ENCODE measurements at regions not wholly inside any gene's neighbourhood (a gene's known extent, or its start where the extent isn't known, plus 50 kb on each side); places are given as distances from the start of the nearest gene placed in this dataset.

DNA sequence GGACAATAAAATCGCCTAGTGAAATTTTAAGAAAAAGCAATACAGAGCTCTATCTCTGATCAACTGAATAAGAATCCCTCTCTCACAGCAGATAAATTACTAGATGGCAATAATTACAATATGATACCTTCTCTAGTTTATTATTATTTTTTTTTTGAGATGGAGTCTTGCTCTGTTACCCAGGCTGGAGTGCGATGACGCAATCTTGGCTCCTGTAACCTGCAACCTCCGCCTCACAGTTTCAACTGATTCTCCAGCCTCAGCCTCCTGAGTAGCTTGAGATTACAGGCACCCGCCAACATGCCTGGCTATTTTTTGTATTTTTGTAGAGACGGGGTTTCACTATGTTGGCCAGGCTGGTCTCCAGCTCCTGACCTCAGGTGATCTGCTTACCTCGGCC, 129.3 kb upstream of the PTCHD4 start:
- DNase-seq (ENCODE audit: low read depth): no peak

DNA sequence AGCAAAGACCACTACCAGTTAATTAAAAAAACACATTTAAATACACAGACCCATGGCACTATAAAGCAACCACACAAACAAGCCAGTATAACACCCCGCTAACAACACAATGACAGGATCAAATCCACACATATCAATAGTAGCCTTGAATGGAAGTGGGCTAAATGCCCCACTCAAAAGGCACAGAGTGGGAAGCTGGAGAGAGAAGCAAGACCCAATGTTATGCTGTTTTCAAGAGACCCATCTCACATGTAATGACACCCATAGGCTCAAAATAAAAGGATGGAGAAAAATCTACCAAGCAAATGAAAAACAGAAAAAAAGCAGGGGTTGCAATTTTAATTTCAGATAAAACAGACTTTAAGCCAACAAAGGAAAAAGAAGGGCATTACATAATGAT, 125.4 kb upstream of the PTCHD4 start:
- no peak for DNase-seq (ENCODE audit: low read depth)

DNA sequence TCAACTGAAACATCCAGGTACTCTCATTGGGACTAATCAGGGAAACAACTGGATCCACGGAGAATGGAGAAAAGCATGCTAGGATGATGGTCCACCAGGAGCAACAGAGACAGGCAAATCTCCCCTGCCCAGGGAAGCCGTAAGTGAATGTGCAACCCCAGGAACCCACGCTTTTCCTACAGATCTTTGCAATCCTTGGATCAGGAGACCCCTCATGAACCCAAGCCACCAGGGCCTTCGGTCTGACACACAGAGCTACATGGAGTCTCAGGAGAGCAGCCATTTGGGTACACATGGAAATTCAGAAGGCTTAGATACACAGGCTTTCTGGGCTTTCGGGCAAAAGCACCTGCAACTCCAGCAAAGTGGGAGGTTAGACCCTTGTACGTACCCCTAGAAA, 122.1 kb upstream of the PTCHD4 start:
- no peak for DNase-seq (ENCODE audit: low read depth)

DNA sequence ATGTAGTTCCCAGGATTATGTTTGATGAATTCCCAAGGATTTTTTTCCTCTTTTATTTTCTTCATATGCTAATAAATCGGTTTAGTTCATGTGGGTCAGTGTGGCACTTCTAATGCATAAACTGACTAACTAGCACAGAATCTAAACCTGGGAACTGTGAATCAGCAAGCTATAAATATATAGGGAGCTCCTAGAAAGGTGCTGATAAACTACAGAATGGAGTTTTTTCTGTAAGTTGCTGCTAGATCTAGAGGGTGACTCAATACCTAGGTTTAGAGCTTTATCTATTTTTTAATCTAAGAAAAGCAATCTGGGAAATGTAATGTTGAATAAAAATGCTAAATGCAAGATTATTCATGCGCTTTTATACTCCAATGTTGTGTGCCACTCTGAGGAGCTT, 118.8 kb upstream of the PTCHD4 start:
- DNase-seq (ENCODE audit: low read depth): no peak

DNA sequence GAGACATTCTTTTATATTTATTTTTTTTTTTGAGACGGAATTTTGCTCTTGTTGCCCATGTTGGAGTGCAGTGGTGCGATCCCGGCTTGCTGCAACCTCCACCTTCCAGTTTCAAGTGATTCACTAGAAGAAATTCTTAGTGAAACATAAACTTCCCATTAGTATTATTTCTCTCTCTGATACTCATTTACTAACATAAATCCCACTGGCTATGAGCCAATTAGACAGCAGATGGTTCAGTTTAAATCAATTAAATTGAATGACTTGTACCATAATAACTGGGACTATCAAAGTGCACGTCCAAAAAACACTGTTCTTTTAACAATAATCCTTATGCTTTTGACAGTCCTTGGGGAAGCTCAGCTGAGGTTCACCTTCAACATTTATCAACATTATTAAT, 111.2 kb upstream of the PTCHD4 start:
- peak; percentile 16 for DNase-seq (ENCODE audit: low read depth)

DNA sequence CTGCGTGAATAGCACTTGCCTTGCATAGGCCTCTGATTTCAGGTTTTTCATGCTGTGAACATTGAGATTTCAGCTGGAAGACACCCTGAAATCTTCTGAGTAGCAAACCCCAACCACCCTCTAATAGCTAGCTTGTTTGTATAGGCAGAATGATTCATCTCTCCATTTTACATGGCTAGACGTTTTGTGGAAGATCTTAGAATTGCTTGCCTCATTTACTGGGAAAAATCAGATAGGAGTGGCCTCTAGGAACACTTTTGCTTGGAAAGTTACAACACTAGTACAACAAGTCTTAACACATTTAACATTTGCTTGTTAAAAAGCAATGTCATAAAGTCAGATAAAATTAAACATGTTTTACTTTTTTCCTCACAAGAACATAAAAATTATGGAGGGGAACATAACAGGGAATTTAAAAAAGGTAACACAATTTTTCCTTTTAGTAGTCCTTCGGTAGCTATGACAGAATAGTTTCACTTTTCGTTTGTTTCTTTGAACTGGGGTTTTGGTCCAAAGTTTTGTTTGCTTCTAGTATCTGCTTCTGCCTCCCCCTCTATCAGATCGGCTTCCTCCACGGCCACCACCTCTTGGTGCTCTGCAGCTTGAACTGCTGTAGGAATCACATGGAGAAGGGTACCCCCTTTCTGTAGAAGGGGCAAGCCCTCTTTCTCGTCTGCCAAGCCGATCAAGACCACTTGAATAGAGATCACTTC, 102.2 kb upstream of the PTCHD4 start:
- DNase-seq (ENCODE audit: low read depth): no peak

DNA sequence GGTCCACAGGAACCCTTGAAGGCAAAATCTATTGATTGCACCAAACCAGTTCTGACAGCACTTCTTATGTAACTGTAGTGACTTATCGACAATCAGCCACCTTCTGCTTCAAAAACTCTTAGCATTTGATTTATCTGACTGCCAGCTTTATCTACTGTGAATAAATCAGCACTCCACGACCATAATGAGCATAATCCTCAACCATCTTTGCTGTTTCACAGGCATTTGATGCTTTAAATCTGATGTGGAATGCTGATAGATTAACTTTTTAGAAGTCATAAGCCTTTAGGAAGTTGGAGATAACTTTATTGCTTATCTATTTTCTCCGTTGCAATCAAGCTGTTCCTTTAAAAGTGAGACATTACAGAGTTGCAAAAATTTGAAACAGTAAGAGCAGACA, 101.5 kb upstream of the PTCHD4 start:
- no peak for DNase-seq (ENCODE audit: low read depth)

DNA sequence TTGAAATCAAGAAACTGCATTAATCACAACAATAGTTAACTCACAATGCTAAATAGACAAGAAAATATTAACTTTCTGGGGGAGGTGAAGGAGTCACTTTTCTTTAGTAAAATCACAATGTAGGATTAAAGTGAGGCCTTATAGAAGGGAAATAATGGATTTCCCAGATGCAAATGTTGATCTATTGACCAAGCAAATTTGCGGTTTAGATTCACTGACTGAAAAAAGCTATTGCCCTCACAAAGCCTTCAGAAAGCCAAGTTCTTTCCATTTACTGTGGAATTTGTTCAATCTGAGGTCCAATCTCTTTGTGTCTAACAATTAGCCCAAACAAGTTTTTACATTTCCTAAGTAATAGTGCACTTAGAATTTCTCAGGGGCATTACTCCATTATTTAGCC, 95.1 kb upstream of the PTCHD4 start:
- DNase-seq (ENCODE audit: low read depth): no peak

DNA sequence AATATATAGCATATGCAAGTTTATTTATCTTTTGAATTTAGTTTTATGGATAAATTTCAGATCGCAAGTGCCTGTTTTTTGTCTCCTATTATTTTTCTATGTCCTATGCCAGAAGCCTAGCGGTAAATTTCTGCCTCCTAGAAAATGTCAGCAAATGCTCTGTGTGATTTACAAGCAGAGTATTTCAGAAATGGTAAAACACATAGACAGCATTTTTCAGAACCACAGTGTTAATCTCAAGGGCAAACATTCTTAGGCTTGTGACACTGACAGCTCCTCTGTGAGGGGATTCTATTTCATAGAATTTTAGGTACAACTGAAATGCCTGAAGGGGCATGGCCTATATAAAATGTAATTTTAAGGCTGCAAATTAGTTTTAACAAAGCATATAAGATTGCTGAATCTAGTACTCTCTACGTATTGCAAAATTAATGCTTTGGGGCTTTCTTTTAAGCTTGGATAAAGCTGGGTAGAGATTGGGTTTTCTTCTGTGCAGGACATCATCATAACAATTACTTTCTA, 89.9 kb upstream of the PTCHD4 start:
- no peak for DNase-seq (ENCODE audit: low read depth)

DNA sequence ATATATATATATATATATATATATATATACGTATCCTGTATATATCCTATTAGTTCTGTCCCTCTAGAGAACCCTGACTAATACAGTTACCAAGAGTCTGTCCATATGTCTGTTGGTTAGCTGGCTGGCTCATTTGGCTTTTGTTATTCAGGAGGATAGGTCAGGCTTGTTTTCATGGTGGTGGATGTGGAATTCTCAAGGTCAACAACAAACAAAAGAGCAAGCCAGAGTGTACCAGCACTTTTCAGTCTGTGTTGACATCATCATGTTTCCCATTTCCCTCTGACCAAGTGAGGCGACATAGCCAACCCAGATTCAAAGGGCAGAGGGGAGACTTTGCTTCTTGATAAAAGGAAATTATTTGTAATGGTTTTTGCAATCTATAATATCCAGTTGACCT, 88.5 kb upstream of the PTCHD4 start:
- DNase-seq (ENCODE audit: low read depth): no peak

DNA sequence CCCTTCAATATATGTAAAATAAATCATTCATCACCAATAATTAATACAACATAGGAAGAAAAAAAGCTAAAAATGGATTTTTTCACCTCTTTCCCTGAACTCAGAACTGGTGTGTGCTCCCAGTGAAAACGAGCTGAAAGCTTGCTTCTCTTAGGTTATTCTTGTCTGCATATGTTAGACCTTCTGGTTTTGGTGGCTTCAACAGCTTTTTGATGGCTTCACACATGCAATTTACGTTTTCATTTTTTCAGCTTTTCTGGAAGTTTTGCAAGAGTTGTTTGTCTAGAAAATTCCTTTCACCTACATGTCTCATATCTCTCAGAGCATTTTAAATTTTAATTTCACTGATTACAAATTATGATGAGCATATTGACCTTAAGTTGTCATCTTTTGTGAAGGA, 86.9 kb upstream of the PTCHD4 start:
- DNase-seq (ENCODE audit: low read depth): no peak

DNA sequence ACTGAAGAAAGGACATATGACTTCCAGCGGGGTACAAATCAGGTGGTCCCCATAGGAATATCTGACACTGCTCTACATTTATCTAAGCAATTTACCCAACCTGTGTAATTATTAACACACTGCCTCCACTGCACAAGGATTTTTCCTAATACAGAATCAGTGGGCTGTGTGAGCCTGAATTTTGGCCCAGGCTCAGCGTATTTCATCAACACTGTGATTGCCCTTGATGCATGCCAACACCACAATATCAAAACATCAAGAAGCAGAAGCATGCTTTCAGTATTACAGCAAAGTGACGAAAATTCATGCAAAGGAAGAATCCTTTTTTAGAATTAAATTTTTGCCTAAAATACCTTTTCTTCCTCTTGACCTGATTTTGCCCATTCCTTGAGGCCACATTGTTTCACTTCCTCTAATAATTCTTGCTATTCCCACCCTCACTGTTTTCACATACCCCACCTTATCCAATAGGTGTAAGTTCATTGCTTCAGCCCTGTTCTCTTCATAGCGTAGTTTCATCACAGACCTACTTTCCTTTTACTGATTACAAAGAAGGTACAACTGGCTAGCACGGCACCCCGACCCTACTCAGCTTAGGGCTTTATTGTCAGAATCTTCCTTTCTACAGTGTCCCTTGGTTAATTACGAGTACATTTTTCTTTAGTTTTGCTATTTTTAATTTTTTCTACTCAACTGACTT, 83.7 kb upstream of the PTCHD4 start:
- no peak for DNase-seq (ENCODE audit: low read depth)

DNA sequence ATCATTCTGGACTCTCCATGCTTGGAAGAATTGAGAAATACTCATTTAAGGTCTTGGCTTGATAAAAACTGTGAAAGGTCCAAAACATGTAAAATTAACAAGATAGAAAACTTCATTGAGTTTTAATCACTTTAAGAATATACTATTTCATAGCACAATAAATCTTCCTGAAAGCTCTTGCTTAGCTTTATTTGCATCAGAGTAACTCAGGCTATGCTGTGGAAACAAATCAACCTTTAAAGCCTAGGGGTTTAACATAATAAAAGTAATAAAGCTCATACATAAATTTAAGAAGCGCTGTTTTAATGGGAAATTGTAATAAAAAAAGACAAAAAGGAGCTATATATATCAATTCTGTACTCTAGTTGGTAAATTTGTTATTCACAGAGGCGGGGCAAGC, 77.2 kb upstream of the PTCHD4 start:
- DNase-seq (ENCODE audit: low read depth): no peak

DNA sequence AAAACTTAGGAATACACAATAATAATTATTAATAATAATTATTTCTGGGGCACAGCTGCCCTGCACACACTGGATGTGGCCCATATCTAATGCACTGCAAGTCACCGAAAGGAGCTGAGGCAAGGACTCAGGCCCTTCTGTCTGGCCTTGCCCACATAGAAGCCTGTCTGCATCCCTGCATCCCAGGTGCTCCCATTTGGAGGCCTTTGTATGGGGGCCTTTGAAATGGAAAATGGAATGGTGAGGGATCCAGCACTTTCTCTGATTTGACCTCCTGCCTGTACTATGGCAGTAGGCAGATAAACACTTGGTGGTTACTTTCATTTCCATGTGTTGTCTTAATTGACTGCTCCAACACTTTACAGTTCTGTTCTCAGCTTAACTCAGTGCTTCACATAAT, 75.7 kb upstream of the PTCHD4 start:
- no peak for DNase-seq (ENCODE audit: low read depth)

DNA sequence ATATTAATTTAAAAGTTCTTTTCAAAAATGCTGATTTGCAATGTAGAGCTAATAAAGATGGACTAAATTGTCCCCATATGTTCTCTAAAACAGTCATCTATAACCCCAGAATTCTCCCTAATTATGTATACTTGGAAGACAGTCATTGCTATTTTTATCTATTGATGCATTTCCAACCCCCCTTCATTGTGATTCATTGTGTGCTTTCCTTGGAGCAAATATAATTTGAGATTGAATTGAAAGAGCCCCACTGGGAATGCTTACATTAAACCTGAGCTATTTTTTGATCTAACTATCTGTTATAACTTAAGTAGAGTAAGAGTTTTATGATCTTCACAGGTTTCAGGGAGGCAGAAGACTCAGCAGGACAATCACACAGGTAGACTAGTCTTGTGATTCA, 73.7 kb upstream of the PTCHD4 start:
- peak; percentile 8 for DNase-seq (ENCODE audit: low read depth)

DNA sequence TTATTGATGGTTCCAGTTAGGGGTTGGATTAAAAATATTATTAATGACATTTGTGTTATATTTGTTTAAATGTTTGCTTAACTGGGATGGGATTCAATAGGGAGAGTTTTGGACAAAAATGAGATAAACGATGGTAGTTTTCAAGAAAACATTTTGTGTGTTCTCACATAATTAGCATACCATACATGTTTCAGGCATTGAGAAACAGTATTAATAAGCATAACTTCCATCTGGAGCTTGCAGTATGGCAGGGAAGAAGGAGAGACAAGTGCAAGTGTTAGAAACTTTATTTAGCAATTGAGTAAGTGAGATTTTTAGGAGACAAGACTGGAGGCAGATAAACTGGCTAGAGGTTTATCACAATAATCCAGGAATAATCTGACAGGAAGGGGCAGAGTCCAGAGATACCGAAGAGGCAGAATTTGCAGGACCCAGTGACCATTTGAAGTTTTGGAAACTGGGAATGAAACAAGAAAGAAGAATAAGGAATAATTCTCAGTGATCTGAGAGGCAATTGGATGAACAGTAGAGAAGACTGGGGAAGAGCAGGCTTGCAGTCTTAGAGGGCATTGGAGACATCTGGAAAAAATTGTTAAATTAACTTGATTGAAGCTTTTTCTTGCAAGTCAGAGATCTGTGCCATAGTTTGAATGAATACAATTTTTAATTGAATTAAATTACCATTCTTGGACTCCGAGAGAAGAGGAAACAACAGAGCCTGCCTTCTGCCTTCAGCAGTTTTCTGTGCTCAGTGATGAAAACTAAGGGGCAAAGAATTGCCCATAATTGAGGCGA, 73.0 kb upstream of the PTCHD4 start:
- no peak for DNase-seq (ENCODE audit: low read depth)

DNA sequence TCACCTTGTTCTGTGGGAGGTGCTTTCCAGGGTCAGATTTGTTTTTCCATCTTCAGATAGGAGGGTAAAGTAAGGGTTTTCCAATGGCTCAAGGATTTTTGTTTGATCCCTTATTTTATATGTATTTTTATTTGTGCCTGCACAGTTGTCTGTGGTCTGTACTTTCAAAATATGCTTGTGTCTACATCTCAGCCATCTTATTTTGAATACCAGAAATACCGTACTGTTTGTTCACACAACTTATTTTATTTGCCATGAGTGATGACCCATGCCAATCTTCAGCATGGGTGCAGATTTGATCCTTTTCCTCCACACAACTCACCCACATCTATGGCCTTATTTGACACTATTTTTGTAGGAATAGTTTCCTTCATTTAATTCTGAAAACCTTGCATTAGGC, 72.2 kb upstream of the PTCHD4 start:
- DNase-seq (ENCODE audit: low read depth): no peak

DNA sequence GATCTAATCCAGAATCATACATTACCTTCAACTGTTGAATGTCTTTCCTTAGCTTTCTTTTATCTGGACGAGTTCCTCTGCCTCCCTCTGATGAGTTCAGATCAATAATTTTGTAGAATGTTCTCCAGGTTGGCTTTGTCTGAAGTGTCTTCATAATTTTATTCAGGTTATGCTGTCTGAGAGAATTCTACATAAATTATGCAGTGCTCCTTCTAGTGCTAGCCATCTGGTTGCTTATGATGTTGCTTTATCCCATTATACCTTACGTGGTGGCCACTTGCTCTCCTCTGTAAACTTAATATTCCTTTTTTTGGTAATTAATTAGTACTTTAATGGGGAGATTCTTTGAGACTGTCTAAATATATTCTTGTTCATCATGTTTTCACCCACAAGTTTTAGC, 67.7 kb upstream of the PTCHD4 start:
- no peak for DNase-seq (ENCODE audit: low read depth)

DNA sequence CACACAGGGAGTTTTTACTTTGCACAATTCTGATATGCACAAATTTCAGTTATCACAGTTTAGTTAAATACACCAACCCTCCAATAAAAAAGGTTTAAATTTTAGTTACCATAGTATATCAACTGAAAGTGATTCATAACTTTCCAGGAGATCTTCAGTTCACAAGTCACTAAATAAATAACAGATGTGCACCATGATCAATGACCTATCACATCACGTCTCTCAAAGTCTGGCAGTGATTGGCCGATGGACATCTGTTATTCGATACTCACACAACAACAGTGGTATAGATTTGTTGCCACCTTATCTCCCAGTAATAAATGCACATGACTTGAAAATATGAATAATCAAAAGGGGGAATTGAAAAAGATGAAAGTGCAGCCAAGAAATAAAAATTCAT, 66.8 kb upstream of the PTCHD4 start:
- peak; percentile 16 for DNase-seq (ENCODE audit: low read depth)

DNA sequence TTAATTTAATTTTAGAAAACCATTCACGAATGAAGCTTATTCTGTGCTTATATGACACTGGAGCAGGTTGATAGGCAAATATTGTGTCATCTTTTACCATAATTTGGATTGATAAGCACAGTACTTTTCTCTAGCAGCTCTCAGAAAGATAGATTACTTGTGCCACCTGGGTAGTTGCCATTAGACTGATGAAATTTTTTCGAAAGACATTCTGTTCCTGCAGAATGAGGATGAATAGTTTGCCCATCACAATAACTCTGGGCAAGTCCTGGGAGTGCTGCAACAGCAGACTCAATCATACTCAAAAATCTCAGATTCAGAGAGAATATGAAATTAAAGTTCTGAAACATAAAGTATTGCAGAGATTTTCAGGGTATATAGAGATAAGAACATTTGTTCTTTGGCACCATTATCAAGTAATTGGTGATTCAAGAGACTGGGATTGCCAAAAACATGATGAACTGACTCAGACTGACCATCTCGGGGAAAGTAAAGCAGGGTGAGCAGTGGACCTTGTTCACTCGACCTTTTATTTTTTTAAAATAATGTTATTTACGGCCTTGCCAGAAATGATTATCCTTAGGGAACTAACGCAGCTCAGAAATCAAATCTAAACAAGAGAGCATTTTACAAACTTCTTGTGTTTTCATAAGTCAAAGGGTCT, 65.8 kb upstream of the PTCHD4 start:
- DNase-seq (ENCODE audit: low read depth): peak; percentile 6

DNA sequence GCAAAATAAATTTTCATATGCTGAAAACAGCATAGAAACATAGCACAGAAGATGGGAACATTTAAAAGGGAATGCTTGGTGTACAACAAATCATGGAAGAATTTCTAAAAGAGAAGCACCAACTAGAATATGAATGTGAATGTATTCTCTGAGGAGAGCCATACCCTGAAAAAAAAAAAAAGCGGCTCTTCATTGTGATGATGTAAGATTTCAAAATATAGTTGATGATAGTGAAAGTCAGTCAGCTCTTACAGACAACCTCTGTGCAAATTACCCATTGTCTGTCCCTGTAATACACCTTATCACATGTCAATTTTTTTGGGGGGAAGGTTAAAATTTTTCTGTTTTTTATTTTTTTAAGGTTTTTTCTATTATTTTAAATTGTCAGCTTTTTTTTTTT, 58.6 kb upstream of the PTCHD4 start:
- DNase-seq (ENCODE audit: low read depth): no peak

All from fibroblast of the conjunctiva (primary cell).